GM18870 (cell line): ENCODE measurements at regions not wholly inside any gene's neighbourhood (a gene's known extent, or its start where the extent isn't known, plus 50 kb on each side); places are given as distances from the start of the nearest gene placed in this dataset.
"Not testable (repeated sequence)": the region's sequence is repeated elsewhere in the genome, so short reads cannot be mapped to it uniquely, and the experiment has no call there.

ENCODE experiments used
- ATAC-seq: cut with Tn5 transposase; IDR thresholded peaks from one replicate; pipeline ENCODE4 v1.9.1; 2021; ENCODE audit warnings: moderate library complexity; ENCODE audit not compliant: unreplicated experiment

DNA sequence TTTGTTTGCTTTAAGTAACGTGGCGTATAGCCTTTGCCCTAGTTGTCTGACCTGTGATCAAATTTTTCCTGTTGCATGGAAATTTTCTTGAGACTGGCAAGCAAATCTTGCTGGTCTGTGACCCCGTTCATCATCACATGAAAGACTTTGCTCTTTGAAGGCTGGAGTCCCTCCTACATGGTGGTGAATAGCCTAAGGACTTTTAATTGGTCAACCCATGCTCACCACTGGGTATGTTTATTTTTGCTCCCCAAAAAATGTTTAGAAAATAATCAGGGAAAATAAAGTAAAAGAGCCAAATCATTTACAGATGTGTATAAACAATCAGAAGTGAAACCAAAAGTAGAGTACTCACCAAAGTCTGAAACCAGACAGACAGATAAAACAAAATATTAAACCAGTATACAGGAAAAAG lies 1075.3 kb upstream of the ALCAM start:
- ATAC-seq = peak; percentile 89

DNA sequence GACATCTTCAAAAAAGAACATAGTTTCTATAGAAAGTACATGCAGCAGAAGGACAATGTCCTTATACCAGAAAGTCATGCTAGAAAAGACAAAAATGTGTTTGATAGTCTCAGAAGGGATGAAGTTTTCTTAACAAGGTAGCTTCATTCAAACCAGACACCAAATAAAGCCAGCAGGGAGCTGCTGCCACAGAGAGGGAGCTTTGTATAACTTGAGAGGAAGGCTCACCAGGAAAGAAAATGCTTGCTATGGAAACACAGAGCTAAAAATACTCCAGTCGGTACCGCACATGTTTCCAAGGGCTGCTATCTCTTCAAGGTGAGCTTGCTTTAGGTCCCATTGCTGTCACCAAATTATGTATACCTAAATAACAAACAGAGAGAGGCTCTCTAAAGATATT lies 1074.8 kb upstream of the ALCAM start:
- ATAC-seq = peak; percentile 27

DNA sequence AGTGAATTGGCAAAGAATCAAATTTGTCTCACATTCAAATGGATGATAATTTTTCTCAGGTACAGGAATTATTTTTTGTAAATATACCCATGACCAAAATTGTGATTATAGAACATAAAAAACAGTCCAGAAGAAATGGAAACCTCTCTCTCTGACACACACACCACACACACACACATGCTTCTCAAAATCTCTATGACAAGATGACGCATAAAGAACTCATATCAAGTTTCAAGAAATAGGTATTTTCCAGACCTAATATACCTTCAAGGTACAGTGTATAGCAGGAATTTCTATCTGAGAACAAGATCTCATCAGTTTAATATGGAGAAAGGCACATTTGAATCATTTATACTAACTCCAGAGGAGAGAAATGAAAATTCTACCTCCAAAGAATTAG lies 1069.1 kb upstream of the ALCAM start:
- no peak for ATAC-seq

DNA sequence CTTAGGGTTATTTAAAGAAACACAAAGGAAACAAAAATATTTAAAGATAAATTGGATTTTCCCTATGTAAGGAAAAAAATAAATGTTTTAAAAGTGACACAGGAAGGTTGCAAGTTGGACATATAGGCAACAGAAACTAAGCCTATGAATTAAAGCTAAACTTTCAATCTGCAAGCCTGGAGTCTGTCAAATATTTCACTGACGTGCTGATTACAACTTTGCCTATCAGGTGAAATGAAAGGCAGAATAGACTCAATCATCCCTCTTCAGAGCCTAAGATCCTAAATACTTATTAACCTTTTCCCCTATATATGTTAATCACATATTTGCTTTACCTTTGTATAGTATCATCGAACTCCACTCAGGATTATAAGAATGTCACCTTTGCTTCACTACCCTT lies 1068.0 kb upstream of the ALCAM start:
- ATAC-seq = no peak

DNA sequence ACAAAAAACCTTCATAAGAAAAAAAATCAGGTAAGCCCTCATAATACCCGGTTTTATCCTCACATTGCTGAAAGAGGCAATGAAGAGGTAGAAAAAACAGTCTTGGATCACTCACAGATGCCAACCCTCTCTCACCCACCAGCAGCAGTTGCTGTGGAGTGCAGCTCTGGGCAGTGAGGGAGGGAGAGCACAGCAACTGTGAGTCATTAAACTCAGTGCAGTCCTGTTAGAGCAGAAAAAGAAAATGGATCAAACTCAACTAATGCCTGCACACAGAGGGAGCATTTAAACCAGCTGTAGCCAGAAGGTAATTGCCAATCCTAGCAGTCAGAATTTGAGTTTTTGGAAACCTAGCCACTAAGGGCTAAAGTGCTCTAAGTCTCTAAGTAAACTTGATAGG lies 1050.6 kb upstream of the ALCAM start:
- ATAC-seq = no peak

DNA sequence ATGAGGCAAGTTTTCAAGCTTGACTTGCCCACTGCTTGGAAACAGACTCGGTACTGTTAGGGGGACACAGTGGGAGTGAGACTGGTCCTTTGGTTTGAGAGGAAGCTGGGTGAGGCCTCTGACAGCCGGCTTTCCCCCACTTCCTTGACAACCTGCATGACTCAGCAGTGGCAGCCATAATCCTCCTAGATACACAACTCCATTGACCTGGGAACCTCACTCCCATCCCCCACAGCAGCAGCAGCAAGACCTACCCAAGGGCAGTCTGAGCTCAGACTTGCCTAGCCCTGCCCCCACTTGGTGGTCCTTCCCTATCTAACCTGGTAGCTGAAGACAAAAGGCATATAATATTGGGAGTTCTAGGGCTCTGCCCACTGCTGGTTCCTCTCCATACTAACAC lies 1043.5 kb upstream of the ALCAM start:
- no peak for ATAC-seq

DNA sequence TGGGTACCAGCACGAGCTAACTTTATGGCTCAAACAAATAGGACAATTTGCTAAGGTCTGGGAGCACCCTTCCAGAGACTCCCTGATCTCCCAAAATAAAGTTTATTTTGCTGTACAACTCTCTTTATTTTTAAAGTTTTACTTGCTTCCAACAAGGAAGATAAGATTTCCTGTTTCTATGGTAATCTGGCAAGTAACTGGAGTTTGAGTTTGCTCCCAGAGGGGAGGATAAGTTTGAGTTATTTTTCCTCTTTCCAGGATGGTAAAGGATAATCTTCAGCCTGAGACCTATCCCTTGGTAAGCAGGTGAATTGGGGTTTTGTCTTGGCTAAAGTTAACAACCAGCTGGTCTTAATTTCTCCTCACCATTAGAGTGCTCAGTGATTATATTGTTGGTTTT lies 1019.4 kb upstream of the ALCAM start:
- no peak for ATAC-seq

DNA sequence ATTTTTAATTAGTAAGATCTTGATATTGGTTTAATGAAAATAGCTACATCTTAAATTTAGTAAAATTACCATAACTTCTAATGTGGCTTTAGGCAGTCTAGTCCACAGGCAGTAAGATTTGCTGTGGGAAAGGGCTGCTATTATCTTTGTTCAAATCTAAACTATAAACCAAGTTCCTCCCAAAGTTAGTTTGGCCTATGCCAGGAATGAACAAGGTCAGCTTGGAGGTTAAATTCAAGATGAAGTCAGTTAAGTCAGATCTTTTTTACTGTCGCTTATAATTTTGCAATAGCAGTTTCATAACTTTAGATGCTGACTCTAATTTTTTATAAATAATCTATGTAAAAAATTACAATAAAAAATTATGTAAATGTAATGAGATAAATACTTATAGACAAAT lies 1016.9 kb upstream of the ALCAM start:
- no peak for ATAC-seq

DNA sequence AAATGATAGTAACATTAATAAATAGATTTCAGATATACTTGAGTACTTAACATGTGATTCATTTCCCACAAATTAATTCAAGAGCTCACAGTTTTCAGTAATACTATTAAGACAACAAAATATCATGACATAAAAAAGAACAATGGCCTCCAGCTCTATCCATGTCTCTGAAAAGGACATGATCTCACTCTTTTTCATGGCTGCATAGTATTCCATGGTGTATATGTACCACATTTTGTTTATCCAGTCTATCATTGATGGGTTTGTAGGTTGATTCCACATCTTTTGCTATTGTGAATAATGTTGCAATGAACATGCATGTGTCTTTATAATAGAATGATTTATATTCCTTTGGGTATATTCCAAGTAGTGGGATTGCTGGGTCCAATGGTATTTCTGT lies 1012.8 kb upstream of the ALCAM start:
- ATAC-seq = no peak

DNA sequence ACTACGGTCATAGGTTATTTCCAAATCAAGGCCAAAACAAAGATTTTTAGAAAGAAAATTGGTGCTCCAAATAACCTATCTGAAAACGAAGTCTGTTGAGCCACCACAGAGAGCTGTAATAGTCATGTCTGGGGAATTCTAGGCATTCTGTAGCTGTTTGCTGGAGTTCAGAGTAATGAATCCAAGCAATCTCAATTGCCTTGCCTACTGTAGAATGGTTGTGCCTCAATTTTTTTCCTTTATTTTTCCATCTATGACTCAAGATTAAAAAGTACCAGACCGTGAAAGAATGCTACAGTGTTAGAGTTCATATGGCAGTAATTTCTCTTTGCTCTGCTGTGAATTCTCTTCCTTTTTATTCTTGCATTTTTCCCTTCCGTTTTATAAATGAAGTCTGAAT lies 1007.2 kb upstream of the ALCAM start:
- no peak for ATAC-seq

DNA sequence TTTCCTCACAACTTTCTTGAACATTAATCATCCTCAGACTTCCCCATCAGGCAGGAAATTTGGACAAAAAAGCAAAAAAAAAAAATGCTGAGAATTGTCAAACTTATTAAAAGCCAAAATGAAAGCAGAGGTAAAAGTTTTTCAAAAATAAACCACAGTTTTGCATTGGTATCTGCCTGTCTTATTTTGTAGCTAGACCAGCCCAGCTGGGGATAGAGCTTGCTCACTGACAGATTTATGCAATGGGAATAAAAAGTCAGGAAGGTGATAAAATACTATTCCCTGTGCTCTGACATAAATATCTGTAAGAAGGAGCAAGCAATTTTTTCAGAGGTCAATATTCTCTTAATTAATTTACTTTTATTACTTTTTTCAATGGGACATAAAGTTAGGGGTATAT lies 1006.7 kb upstream of the ALCAM start:
- ATAC-seq = no peak

DNA sequence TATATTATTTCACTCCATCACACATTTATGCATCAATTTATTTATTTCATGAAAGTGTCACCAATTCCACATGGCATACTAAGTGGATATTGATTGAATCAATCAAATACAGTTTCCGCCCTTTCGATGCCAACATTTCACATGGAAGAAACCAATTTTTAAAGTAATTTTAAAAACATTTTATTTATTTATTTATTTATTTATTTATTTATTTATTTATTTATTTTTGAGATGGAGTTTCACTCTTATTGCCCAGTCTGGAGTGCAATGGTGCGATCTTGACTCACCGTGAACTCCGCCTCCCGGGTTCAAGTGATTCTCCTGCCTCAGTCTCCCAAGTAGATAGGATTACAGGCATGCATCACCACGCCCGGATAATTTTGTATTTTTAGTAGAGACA lies 1005.0 kb upstream of the ALCAM start:
- not testable (repeated sequence) for ATAC-seq

DNA sequence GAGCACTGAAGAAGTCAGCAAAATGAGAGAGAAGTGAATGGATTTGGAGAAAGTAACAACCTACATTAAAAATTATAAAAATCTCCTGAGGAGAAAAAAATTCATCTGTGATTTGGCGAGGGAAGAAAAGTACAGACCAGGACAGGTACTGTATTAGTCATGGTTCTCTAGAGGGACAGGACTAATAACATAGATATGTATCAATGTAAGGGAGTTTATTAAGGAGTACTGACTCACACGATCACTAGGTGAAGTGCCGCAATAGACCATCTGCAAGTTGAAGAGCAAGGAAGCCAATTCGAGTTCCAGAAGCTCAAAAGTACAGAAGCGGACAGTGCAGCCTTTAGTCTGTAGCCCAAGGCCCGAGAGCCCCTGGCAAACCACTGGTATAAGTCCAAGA lies 1004.4 kb upstream of the ALCAM start:
- no peak for ATAC-seq

DNA sequence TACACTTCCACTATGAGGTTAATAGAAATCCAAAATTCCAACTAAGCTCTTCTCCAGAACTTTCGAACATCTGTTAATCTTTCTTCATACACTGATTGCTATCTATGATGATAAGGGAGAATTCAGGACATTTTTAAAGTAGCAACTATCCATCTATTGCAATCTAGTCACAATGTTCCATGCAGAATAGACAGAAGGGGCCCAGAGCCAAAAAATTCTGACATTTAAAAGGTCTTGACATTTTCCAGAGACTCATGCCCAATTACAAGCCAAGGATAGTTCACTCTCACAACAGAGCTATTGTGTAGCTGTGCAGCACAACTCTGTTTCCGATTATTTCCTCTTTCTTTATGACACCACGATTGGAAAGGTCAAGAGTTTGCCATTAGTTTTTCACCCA lies 999.7 kb upstream of the ALCAM start:
- ATAC-seq = no peak

DNA sequence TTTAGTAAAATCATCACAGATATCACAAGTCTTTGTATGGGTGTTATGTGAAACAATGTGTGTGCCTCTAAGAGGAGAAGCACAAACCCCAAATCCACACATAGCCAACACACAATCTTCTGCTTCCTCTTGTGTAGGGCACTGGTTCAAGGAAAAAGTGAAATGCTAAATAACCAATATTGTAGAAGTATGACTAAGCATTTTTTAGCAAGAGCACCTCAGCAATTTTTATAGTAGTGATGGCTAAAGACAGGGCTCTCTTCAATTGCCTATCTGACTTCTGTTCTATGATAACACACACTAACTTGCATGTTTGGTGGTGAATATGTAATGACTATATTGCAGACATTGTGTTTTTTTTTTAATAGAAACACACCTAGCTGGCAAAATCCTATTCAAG lies 997.9 kb upstream of the ALCAM start:
- ATAC-seq = no peak

DNA sequence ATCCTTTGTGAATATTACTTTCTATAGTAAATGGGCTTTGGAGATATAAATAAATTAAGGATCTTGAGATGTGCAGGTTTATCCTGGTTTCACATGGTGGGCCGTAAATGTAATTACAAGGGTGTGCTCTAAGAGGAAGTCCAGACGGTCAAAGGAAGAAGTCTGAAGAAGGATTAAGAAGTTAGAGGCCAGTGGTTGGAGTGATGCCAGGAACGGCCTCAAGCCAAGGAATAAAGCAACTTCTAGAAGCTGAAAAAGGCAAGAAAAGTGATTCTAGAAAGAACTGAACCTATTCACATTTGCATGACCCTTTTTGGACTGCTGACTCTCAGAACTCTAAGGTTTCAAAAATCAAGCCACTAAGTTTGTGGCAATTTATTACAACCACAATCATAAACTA lies 981.3 kb upstream of the ALCAM start:
- no peak for ATAC-seq

DNA sequence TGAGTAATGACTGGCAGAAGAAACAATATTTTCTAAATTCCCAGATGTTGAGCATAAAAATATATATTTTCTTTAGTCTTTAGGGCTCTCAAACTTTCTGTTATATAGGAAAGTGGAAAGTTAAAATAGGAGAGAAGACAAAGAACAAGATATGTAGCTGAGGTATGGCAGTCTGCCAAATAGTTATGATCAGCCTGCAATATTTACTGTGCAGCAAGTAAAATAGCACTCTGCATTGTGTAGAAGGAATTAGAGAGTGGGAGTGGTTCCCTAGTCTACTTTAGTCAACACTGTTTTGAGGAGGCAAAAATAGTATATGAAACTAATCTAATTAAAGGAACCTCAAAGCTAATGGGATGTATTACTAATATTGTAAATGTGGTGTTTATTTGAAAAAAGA lies 978.1 kb upstream of the ALCAM start:
- ATAC-seq = no peak

DNA sequence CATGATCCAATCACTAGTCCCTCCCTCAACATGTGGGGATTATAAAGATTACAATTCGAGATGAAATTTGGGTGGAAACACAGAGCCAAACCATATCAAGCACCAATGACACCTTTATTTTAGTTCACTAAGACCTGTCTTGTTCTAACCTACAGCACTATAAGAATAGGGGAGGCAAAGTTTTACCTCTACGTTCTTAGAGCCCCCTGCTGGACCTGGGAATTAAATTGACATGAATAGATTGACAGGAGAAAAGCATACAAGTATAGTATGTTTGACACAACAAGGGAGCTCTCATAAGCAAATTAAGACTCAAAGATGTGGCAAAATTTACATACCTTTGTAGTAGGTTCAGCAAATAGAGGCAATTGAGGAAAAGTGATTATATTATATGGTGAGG lies 974.4 kb upstream of the ALCAM start:
- ATAC-seq = no peak

DNA sequence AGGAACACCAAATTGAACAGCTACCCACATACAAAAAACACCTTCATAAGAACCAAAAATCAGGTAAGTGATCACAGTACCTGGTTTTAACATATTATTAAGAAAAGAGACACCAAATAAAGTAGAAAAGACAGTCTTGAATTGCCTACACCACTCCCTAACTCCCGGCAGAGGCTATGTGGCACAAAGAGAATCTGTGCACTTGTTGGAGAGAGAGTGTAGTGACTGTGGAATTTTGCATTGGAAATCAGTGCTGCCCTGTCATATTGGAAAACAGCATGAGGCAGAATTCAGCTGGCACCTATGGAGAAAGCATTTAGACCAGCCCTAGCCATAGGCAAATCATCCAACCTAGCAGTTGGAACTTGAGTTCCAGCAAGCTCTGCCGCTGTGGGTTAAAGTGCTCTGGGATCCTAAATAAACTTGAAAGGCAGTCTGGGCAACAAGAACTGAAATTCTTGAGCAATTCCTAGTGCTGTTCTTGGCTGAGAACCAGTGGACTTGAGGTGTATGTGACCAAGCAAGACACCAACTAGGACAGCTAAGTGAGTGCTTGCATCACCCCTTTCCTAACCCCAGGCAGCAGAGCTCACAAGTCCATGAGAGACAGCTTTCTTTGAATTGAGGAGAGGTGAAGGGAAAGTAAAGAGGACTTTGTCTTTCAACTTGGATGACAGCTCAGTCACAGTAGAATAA lies 969.6 kb upstream of the ALCAM start:
- no peak for ATAC-seq

DNA sequence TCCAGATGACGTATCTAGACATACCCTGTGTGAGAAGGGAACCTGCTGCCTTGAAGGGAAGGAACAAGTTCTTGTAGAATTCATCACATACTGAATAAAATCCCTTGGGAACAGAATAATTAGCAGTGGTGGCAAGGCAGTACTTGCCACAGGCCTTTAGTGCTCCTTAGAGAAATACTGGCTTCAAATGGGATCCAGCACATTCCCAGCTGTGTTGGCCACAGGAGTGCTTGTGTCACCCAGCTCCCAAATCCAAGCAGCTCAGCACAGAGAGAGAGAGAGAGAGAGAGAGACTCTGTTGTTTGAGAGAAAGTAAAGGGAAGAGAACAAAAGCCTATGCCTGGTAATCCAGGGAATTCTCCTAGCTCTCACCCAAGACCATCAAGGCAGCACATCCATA lies 969.0 kb upstream of the ALCAM start:
- no peak for ATAC-seq

DNA sequence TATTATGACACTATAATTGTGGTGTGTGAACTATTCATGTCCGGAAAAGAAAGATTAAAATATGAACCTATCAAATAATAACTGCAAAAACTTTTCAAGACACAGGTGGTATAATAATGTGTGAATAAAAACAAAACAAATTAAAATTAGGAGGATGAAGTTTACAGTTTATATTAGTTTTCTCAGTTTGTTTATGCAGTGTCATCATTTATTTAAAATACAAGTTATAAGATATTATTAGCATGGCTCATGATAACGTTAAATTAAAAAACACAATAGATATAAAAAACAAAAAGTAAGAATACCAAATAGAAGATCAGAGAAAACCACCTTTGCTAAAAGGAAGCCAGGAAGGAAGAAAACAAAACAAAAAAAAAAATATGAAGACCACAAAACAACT lies 963.8 kb upstream of the ALCAM start:
- no peak for ATAC-seq

DNA sequence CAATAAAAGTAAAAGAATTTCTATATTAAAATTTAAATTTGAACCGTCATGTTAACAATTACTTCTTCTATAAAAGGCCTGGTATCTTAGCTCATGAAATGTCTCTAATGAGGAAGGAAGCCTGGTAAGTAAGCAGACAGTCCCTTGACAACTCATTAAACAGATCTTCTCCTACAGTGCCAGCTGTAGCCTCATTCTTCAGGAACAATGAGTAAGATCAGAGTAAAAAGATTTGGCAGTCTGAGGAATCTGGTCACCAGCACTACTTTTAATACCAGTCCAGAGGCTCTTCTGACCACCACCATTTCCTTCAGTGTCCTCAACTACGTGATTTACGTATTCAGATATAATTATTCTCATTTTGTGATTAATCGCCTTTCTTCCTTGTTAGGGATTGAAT lies 955.0 kb upstream of the ALCAM start:
- no peak for ATAC-seq
